HG02981 (cell line): ENCODE measurements at regions not wholly inside any gene's neighbourhood (a gene's known extent, or its start where the extent isn't known, plus 50 kb on each side); places are given as distances from the start of the nearest gene placed in this dataset.

ENCODE experiments used
- ATAC-seq: cut with Tn5 transposase; IDR thresholded peaks from one replicate; pipeline ENCODE4 v1.9.1; 2021; ENCODE audit warnings: mild to moderate bottlenecking, moderate library complexity; ENCODE audit not compliant: unreplicated experiment

DNA sequence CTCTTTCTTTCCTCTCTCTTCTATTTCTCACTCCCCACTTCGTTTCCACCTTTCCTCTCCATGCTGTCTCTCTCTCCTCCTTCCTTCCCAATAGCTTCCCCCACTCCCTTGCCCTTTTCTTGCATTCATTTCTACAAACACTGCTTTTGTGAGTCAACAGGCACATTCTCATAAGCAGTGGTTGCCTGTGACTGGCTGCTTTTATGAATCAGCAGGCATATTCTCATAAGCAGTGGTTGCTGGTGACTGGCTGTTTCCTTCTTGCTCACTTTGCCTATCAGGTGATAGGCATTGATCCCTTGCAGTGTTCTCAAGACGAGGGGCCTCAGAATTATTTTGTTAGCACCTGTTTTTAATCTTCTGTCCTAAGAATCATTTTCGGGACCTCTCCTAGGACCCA is 116.1 kb upstream of the ACTBL2 start:
- no peak for ATAC-seq

DNA sequence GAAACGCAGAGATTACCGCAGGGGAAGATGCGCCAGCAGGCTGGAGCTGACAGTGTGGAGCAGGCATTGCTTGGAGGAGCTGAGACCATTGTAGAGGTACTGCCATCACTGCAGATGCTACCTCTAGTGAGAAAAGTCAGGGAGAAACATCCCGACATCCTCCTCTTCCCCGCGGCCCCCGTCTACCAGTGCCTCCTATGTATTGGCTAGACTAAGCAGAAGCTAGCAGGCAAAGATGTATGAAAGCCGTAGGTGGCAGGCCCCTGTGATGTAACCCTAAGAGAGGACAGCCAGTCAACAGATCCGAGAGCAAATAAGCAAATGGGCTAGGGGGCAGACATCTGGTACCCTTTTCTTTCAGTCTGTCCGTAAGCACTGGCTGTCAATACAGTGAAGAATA is 115.5 kb upstream of the ACTBL2 start:
- no peak for ATAC-seq

DNA sequence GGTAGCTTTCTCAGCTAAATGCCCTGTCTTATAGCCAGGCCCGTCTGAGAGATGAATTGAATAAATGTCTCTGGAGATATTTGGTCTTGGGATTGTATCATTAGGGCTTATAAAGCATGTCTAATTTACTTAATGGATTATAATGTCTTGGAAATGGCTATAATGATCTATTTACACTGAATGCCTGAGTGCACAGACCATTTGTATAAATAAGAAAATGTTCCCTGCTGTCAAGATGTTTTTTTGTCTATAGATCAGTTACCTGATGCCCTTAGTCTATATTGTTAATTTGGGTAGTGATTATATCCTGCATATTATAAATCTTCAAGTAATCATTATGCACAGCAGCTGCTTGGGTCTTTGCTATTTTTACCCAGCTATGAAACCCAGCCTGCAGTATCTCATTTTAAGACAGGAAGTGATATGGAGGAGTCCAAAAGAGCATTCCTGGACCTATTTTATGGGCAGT is 112.9 kb upstream of the ACTBL2 start:
- ATAC-seq = no peak

DNA sequence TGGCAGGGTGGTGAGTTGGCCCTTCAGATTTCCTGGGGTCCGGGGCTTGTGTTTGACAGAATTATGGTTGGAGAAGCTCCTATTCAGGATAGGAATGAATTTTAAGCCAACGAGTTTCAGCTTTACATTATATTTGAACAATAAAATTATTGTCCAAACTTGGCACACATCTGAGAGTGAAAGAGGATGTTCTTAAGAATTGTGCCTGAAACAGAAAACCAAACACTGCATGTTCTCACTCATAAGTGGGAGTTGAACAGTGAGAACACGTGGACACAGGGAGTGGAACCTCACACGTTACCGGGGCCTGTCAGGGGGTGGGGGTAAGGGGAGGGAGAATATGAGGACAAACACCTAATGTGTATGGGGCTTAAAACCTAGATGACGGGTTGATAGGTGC is 111.8 kb upstream of the ACTBL2 start:
- no peak for ATAC-seq

DNA sequence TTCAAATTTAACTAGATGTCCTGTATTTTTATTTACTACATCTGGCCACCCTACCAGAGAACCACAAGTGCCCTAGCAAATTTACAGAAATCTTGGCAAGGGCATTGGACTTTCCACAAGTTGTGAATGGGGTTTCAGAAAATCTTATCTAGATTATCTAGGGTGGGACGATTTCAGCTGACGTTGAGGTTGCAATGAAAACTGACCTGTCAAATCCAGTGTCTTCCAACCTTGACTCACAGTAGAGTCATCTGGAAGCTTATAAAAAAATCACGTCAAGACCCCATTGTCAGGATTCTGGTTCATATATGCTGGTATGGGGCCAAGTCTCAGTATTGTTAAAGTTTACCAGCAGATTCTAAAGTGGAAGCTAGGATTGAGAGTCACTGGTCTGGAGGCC is 109.6 kb upstream of the ACTBL2 start:
- ATAC-seq = no peak

DNA sequence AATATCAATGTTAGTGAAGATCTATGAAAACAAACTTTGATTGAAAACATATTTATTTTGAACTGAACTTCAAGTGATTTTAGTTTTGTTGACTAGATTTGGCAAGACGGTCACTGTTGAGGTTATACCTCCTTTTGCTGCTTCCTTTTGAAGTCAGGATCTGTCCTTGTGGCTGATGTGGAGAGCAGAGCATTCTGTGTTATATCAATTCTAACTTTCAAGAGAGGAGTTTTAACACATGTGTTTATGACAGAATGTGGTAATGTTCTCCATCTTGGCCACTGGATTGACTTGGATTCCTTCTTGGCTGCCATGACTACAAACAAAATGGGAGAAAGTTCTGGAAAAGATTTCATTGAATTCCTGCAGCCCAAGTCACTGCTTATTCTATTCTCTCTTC is 104.0 kb upstream of the ACTBL2 start:
- ATAC-seq = no peak

- ATAC-seq = no peak
These were observed 100.0 kb upstream of the ACTBL2 start for GRCh38 chr5:57582578-57583070.

GRCh38 chr5:57581772-57582171 is 99.2 kb upstream of the ACTBL2 start:
- no peak for ATAC-seq

GRCh38 chr5:57581222-57581621 is 98.6 kb upstream of the ACTBL2 start:
- ATAC-seq = no peak

- ATAC-seq = no peak
These were observed 95.0 kb upstream of the ACTBL2 start for GRCh38 chr5:57577432-57578175.

GRCh38 chr5:57576317-57576716 is 93.7 kb upstream of the ACTBL2 start:
- ATAC-seq = no peak

GRCh38 chr5:57575839-57576238 is 93.2 kb upstream of the ACTBL2 start:
- no peak for ATAC-seq

DNA sequence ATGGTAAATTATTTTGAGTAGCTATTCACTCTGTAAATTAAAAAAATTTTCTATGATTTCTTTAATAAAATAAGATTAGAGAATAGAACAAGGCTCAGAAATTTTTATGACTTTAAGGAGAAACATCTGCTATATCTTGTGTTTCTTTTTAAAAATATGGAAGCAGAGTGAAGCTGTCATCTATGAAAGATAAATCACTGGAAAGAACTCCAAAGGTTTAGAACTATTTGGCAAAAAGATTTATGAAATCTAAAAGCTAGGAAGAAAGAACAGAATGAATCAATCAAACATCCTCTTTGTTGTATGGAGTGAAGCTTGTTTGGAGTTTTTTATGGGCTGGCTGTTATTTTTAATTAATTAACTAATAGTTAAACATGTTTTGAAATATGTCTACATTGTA is 89.8 kb upstream of the ACTBL2 start:
- ATAC-seq = no peak

DNA sequence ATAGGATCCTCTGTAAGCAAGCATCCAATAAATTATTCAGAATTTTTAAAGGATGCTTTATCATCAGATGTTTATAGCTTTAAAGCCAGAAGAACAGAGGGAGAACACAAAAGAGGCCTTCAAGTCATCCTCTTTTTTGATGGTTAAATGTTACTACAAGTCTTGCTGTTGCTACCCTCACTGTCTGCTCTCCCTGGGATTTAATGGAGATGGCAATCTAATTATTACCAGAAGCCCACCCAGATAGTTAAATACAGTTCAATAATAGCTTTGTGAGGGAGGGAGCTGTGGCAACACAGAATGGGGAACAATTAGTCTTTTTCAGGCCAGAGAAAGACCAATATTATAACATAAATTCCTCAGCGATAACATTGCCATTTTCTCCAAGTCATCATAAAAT is 87.0 kb upstream of the ACTBL2 start:
- ATAC-seq = no peak

DNA sequence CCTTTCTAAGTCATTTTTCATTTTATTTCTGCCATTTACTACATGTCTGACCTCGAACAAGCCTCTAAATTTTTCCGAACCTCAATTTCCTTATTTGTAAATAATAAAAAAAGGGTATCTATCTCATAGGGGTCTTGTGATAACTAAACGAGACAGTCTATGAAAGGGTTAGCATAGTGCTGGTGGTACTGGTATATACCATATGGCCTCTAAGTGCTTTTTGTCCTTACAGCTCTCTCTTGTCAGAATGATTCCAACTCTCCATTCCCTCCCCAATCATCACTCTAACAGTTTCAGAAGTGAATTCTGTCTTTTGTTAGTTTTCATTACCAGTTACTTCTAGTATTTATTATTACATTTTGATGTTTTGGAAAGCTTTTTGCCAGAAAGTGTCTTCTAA is 85.5 kb upstream of the ACTBL2 start:
- no peak for ATAC-seq

DNA sequence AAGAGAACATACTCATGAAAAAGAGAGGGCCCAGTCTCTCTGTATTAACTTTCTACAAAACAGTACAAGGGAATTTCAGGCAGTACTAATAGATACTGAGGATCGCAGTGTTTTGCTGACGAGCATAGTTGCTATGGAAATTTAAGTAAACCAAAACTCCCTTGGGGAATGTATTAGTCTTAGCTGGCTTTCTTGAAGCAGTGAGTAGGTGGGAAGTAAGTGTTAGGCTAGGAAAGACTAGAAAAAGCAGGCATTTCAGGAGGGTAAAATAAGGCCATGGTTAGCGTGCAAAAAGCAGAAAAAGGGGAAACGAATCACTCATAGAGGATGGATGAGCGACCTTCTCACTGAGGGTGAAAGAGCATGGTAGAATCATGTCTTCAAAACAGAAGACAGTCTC is 84.3 kb upstream of the ACTBL2 start:
- ATAC-seq = no peak

DNA sequence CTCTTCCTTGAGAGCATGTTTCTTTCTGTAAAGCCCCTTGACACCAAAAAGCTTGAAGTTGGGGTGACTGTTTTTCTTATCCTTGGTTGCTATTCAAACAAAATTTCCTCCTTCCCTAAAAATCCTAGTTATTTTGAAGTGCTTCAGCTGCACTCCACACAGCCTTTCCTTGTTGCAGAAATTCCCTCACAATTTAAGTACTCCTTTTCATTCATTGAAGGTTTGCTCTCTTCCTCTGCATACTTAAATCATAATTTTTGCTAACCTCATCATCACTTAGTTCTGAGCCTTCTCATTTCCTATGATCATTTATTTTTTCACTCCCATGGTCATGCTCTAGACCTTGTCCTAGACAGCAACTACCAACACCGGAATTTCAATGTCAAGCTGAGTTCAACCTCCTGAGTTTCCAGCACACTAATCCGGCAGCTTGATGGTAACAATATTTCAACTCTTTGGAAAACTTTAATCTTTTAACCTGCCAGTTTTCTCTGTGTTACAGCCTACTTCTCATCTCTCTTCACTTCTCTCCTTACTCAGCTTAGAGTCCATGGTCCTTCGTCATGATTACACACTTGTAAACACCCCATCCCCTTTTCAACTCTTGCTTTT is 78.7 kb upstream of the ACTBL2 start:
- ATAC-seq = no peak

- ATAC-seq = no peak
These were observed 76.6 kb upstream of the ACTBL2 start for GRCh38 chr5:57559110-57559635.

- no peak for ATAC-seq
These were observed 69.4 kb upstream of the ACTBL2 start for GRCh38 chr5:57552033-57552432.

- no peak for ATAC-seq
These were observed 68.6 kb upstream of the ACTBL2 start for GRCh38 chr5:57551251-57551650.

- no peak for ATAC-seq
These were observed 67.5 kb upstream of the ACTBL2 start for GRCh38 chr5:57550132-57550531.

- ATAC-seq = no peak
These were observed 67.0 kb upstream of the ACTBL2 start for GRCh38 chr5:57549566-57549965.
